NB4 (cell line): ENCODE measurements at regions not wholly inside any gene's neighbourhood (a gene's known extent, or its start where the extent isn't known, plus 50 kb on each side); places are given as distances from the start of the nearest gene placed in this dataset.

Experiments
- POLR2A ChIP-seq: IDR thresholded peaks from 2 replicates; pipeline ENCODE4 v1.6.1; 2011; ENCODE audit warnings: mild to moderate bottlenecking; ENCODE audit not compliant: insufficient read length; ENCODE audit errors: extremely low read depth
- TF ChIP-seq, protein P1 (sequence below): IDR thresholded peaks from one replicate; pipeline ENCODE4 v1.5.1; 2012; ENCODE audit warnings: low read depth, low read length

DNA sequence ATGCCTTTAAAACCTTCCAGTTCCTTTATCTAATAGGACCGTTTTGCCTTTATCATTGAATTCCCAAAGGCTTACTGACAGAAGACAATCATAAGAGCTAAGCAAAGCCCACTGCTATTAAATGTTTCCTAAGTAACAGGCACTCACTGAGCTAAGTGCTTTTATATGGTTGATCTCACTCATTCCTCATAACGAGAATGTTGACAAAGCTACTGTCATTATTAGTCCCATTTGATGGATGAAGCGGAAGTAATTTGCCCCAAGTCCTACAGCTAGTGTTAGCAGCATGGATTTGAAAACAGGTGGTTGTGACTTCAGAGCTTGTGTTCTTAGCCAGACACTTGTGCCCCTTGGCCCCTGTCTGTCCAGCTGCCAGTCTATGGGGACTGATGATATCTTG lies 134.8 kb upstream of the SERPINE2 start:
- no peak for TF ChIP-seq POLR2A
- TF ChIP-seq, protein P1, sequence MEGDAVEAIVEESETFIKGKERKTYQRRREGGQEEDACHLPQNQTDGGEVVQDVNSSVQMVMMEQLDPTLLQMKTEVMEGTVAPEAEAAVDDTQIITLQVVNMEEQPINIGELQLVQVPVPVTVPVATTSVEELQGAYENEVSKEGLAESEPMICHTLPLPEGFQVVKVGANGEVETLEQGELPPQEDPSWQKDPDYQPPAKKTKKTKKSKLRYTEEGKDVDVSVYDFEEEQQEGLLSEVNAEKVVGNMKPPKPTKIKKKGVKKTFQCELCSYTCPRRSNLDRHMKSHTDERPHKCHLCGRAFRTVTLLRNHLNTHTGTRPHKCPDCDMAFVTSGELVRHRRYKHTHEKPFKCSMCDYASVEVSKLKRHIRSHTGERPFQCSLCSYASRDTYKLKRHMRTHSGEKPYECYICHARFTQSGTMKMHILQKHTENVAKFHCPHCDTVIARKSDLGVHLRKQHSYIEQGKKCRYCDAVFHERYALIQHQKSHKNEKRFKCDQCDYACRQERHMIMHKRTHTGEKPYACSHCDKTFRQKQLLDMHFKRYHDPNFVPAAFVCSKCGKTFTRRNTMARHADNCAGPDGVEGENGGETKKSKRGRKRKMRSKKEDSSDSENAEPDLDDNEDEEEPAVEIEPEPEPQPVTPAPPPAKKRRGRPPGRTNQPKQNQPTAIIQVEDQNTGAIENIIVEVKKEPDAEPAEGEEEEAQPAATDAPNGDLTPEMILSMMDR = no peak
